H1 (cell line): ENCODE measurements at regions not wholly inside any gene's neighbourhood (a gene's known extent, or its start where the extent isn't known, plus 50 kb on each side); places are given as distances from the start of the nearest gene placed in this dataset.

Experiments
- ATF2 ChIP-seq: IDR thresholded peaks from 2 replicates; pipeline ENCODE4 v1.6.1; 2012; ENCODE audit warnings: low read length, inconsistent platforms
- ATF3 ChIP-seq: IDR thresholded peaks from 2 replicates; pipeline ENCODE4 v1.6.1; 2011; ENCODE audit warnings: low read depth, mild to moderate bottlenecking, low read length; ENCODE audit not compliant: insufficient read depth
- BACH1 ChIP-seq: IDR thresholded peaks from 2 replicates; pipeline ENCODE4 v1.6.1; 2012; ENCODE audit warnings: low read length, improper control_type of control experiment
- JUND ChIP-seq: IDR thresholded peaks from 2 replicates; pipeline ENCODE4 v1.6.1; 2011; ENCODE audit warnings: mild to moderate bottlenecking, improper control_type of control experiment, low read length
- NANOG ChIP-seq: IDR thresholded peaks from 2 replicates; pipeline ENCODE4 v1.6.1; 2011; ENCODE audit warnings: low read length, low read depth, mild to moderate bottlenecking, inconsistent platforms; ENCODE audit not compliant: insufficient read depth, poor library complexity, severe bottlenecking

GRCh38 chrX:150080497-150080896 is 142.2 kb upstream of the EOLA2 start (continued):
- TF ChIP-seq ATF2, result no peak
- TF ChIP-seq ATF3, result no peak
- TF ChIP-seq BACH1, result no peak
- no peak for TF ChIP-seq JUND
- no peak for TF ChIP-seq NANOG
